Uterus (tissue), 3 donors: ENCODE measurements at regions not wholly inside any gene's neighbourhood (a gene's known extent, or its start where the extent isn't known, plus 50 kb on each side); places are given as distances from the start of the nearest gene placed in this dataset.

Experiments used
- DNase-seq, 2 donors: peaks; one replicate each; pipeline ENCODE4 v3.0.0-alpha.2; 2019 to 2020
- H3K27ac ChIP-seq, 2 donors: fragments of 200-600 bp; sonication (generic); 1 replicate in 1 of 2; 2 replicates in 1 of 2; pipeline ENCODE4 v1.5.1; 2016 to 2018
- H3K27me3 ChIP-seq, 2 donors: fragments of 200-600 bp; sonication (generic); one replicate each; pipeline ENCODE4 v1.5.1; 2018 to 2019; ENCODE audit warnings: control low read depth in 1 of 2
- H3K36me3 ChIP-seq, 2 donors: fragments of 200-600 bp; sonication (generic); one replicate each; pipeline ENCODE4 v1.5.1; 2019; ENCODE audit warnings: control low read depth in 1 of 2
- H3K4me1 ChIP-seq, 2 donors: fragments of 200-600 bp; sonication (generic); one replicate each; pipeline ENCODE4 v1.5.1; 2018 to 2019; ENCODE audit warnings: control low read depth in 1 of 2
- H3K4me3 ChIP-seq, 2 donors: fragments of 200-600 bp; sonication (generic); 1 replicate in 1 of 2; 2 replicates in 1 of 2; pipeline ENCODE4 v1.5.1; 2018 to 2019; ENCODE audit warnings: mild to moderate bottlenecking in 1 of 2
- H3K9me3 ChIP-seq, 2 donors: fragments of 200-600 bp; sonication (generic); one replicate each; pipeline ENCODE4 v1.5.1; 2019; ENCODE audit warnings: control low read depth in 1 of 2
- CTCF ChIP-seq, 4 experiments: fragments of 200-600 bp in 2 of 4; fragments of 450-650 bp in 2 of 4; sonication (generic) in 2 of 4; IDR thresholded peaks; one replicate each; pipeline ENCODE4 v1.5.1; 2016 to 2019; ENCODE audit warnings: antibody characterized with exemption in 4 of 4, mild to moderate bottlenecking in 2 of 4, moderate library complexity in 1 of 4
- POLR2A ChIP-seq, 2 donors: fragments of 450-650 bp; IDR thresholded peaks; one replicate each; pipeline ENCODE4 v1.6.1; 2016; ENCODE audit warnings: antibody characterized with exemption in 2 of 2, mild to moderate bottlenecking in 1 of 2, moderate library complexity in 1 of 2
- intact Hi-C: fragments of 100-400 bp; cut with DNase I; formaldehyde crosslinking; loops from one replicate; pipeline ENCODE4 v1.15.1; 2023; ENCODE audit warnings: low total_unique reads
- donor health status: DM: yes; HTN: yes; CAD: no.

DNA sequence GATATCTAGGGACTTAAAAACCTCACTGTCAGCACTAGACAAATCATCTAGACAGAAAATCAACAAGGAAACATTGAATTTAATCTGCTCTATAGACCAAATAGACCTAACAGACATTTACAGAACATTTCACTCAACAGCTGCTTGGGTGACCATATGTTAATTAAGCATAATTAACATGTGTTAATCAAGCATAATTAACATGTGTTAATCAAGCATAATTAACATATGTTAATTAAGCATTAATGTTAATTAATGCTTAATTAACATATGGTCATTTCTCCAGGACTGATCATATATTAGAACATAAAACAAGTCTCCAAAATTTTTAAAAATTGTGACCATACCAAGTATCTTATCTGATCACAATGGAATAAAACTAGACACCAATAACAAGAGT, 137.3 kb upstream of the MME start:
- no peak overlapping the region for H3K27ac ChIP-seq

DNA sequence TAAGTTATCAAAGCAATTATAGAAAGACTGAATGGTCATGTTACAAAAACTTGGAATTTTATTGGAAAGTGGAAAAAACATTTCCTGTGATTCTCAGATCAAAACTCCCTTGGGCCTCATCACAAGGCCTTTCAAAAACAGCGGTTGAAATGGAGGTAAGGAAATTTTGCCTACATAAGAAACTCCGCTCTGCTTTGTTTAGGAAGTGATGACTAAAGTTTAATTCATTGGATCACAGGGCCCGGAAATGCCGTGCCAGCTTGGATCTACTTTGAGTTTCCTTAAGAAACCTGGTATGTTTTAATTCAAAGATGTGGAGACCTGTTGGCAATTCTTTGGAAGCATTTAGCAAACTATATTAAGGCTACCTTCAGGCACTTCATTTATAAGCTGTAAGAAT, 143.9 kb upstream of the MME start:
- Histone ChIP-seq H3K27me3 (no peaks in the 10 kb centered on the region), H3K36me3 (no peaks in the 10 kb centered on the region), H3K4me1 (no peaks in the 10 kb centered on the region), H3K9me3 (no peaks in the 10 kb centered on the region), H3K27ac (no peak overlapping the region), H3K4me3 (no peak overlapping the region)
- TF ChIP-seq CTCF (IDR thresholded peaks at IDR 0.05) (no peak), POLR2A (IDR thresholded peaks at IDR 0.05) (no peak)
- intact Hi-C loops, result no loop called here
- no peak for DNase-seq

More for the DNA sequence above, 137.3 kb upstream of the MME start:
- H3K27me3 ChIP-seq, result no peaks in the 10 kb centered on the region
- no peak overlapping the region for H3K4me3 ChIP-seq
- H3K4me1 ChIP-seq, result no peaks in the 10 kb centered on the region
- H3K36me3 ChIP-seq, result no peaks in the 10 kb centered on the region
- TF ChIP-seq POLR2A (IDR thresholded peaks at IDR 0.05) (no peak), CTCF (IDR thresholded peaks at IDR 0.05) (no peak)
- H3K9me3 ChIP-seq, result no peaks in the 10 kb centered on the region
- DNase-seq, result no peak
- intact Hi-C loops, result no loop called here

DNA sequence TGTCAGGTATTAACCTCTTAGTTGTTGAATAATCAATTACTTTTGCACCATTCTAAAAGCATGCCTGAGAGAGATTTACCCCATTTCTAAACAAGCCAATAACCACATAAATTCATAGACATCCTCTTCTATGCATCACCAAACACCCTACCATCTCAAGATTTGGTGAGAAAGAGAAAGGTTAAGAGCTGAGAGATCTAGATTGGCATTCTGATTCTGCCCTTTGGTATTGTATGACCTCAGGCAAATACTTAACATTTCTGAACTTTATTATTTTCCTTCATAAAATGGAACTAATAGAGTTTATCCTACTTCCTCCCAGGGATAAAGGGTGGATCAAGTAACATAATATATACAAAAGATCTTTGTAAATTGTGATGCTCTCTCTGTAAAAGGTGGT, 146.5 kb upstream of the MME start:
- DNase-seq, result no peak
- no peak overlapping the region for H3K27ac ChIP-seq
- no peak overlapping the region for H3K4me3 ChIP-seq
- H3K27me3 ChIP-seq, result no peaks in the 10 kb centered on the region
- intact Hi-C loops, result no loop called here
- H3K36me3 ChIP-seq, result no peaks in the 10 kb centered on the region
- H3K4me1 ChIP-seq, result no peaks in the 10 kb centered on the region
- H3K9me3 ChIP-seq, result no peaks in the 10 kb centered on the region
- TF ChIP-seq POLR2A (IDR thresholded peaks at IDR 0.05), result no peak
- no peak for TF ChIP-seq CTCF (IDR thresholded peaks at IDR 0.05)

GRCh38 chr3:154932633-154933032, 147.5 kb upstream of the MME start:
- H3K27me3 ChIP-seq, result no peaks in the 10 kb centered on the region
- intact Hi-C loops, result no loop called here
- no peak overlapping the region for H3K4me3 ChIP-seq
- H3K9me3 ChIP-seq, result no peaks in the 10 kb centered on the region
- no peaks in the 10 kb centered on the region for H3K36me3 ChIP-seq
- DNase-seq, result no peak
- no peak for TF ChIP-seq POLR2A (IDR thresholded peaks at IDR 0.05)
- TF ChIP-seq CTCF (IDR thresholded peaks at IDR 0.05), result no peak
- H3K27ac ChIP-seq, result no peak overlapping the region
- H3K4me1 ChIP-seq, result no peaks in the 10 kb centered on the region

- Histone ChIP-seq H3K36me3 (no peaks in the 10 kb centered on the region), H3K9me3 (no peaks in the 10 kb centered on the region)
- no peak for DNase-seq
Measured at GRCh38 chr3:154931484-154931883, 148.6 kb upstream of the MME start.

More at GRCh38 chr3:154931484-154931883, 148.6 kb upstream of the MME start:
- H3K27ac ChIP-seq, result no peak overlapping the region
- TF ChIP-seq CTCF (IDR thresholded peaks at IDR 0.05) (no peak), POLR2A (IDR thresholded peaks at IDR 0.05) (no peak)
- H3K4me1 ChIP-seq, result no peaks in the 10 kb centered on the region
- H3K27me3 ChIP-seq, result no peaks in the 10 kb centered on the region
- intact Hi-C loops, result no loop called here
- no peak overlapping the region for H3K4me3 ChIP-seq
